HepG2 (cell line): ENCODE measurements at regions not wholly inside any gene's neighbourhood (a gene's known extent, or its start where the extent isn't known, plus 50 kb on each side); places are given as distances from the start of the nearest gene placed in this dataset.

ENCODE experiments used
- ATAC-seq: fragments of 200-7000 bp; cut with Tn5 transposase; 3 replicates; pipeline ENCODE4 v1.9.1; 2020; ENCODE audit warnings: mild to moderate bottlenecking, moderate library complexity
- BruUV-seq: library from RNA; stranded (reverse); fragments of 400-500 nt; replicated peaks from 2 replicates; lab custom pipeline; 2021; lab: Mats Ljungman, UMichigan
- CTCF ChIA-PET: fragments of 300-600 bp; formaldehyde crosslinking; extraction: SDS; loops from one replicate; lab custom pipeline; 2021; ENCODE audit warnings: low total read pairs, inconsistent platforms, low intra/inter-chr PET ratio; lab: Yijun Ruan, JAX
- POLR2A ChIA-PET: fragments of 350-600 bp; sonication (Branson Sonifier 250); formaldehyde crosslinking; loops from one replicate; lab custom pipeline; 2020; ENCODE audit warnings: antibody characterized with exemption, inconsistent platforms; lab: Yijun Ruan, JAX
- DNase-seq: peaks from one replicate; pipeline ENCODE4 v3.0.0-alpha.2; 2015; ENCODE audit warnings: low spot score
- FAIRE-seq: peaks from 3 replicates; lab custom pipeline; 2011; peaks lifted over from hg19 to GRCh38; lab: Jason Lieb, UNC
- H2AFZ ChIP-seq: one replicate; pipeline ENCODE4 v1.6.1; 2011; ENCODE audit warnings: low read length, inconsistent platforms
- H3K27ac ChIP-seq: fragments of 300-600 bp; 3 replicates; pipeline ENCODE4 v1.8.0; 2011; ENCODE audit warnings: mixed run types, mild to moderate bottlenecking, mixed read lengths, low read length, inconsistent platforms; ENCODE audit not compliant: insufficient read depth; ENCODE audit errors: extremely low read length
- H3K27me3 ChIP-seq, 2 experiments: fragments of 200-600 bp in 1 of 2; 2 replicates in 1 of 2; 3 replicates in 1 of 2; pipeline versions ENCODE4 v1.6.0 to v1.8.0; 2011; ENCODE audit warnings: low read length in 2 of 2, mild to moderate bottlenecking in 2 of 2, moderate library complexity in 2 of 2, inconsistent platforms in 1 of 2; ENCODE audit not compliant: insufficient read depth in 2 of 2, control insufficient read depth in 1 of 2
- H3K36me3 ChIP-seq, 2 experiments: fragments of 200-600 bp in 1 of 2; replicated peaks in 1 of 2; 2 replicates in 1 of 2; 3 replicates in 1 of 2; pipeline versions ENCODE4 v1.5.1 to v1.8.0; 2011; ENCODE audit warnings: low read length in 2 of 2, inconsistent platforms in 1 of 2; ENCODE audit not compliant: insufficient read depth in 2 of 2, control insufficient read depth in 1 of 2
- H3K4me1 ChIP-seq: 2 replicates; pipeline ENCODE4 v1.5.1; 2012; ENCODE audit warnings: low read length, inconsistent platforms; ENCODE audit not compliant: insufficient read depth
- H3K4me2 ChIP-seq: 2 replicates; pipeline ENCODE4 v1.6.0; 2011; ENCODE audit warnings: low read depth, low read length, inconsistent platforms
- H3K4me3 ChIP-seq, 3 experiments: fragments of 200-600 bp in 1 of 3; sonication (generic), shearing (Covaris generic) in 1 of 3; replicated peaks in 1 of 3; 2 replicates each; pipeline ENCODE4 v1.5.1; 2011 to 2016; ENCODE audit warnings: low read length in 3 of 3, inconsistent platforms in 2 of 3, low read depth in 2 of 3, mild to moderate bottlenecking in 2 of 3, control low read depth in 1 of 3, mixed read lengths in 1 of 3; ENCODE audit not compliant: insufficient read depth in 1 of 3
- H3K79me2 ChIP-seq: one replicate; pipeline ENCODE4 v1.6.1; 2011; ENCODE audit warnings: low read length, inconsistent platforms; ENCODE audit not compliant: insufficient read depth
- H3K9ac ChIP-seq: 2 replicates; pipeline ENCODE4 v1.6.0; 2011; ENCODE audit warnings: mild to moderate bottlenecking, low read depth, low read length, inconsistent platforms; ENCODE audit not compliant: insufficient read depth
- H3K9me3 ChIP-seq: 2 replicates; pipeline ENCODE4 v1.5.1; 2012; ENCODE audit warnings: mild to moderate bottlenecking, low read length
- H4K20me1 ChIP-seq: 2 replicates; pipeline ENCODE4 v1.6.0; 2011; ENCODE audit warnings: inconsistent platforms, mild to moderate bottlenecking, low read length, moderate library complexity; ENCODE audit not compliant: insufficient read depth
- CCAR2 ChIP-seq: fragments of 200-400 bp; formaldehyde crosslinking; optimal IDR thresholded peaks from 2 replicates; pipeline ENCODE3; 2018; ENCODE audit warnings: low read depth, mild to moderate bottlenecking, low read length, moderate library complexity
- GPN1 ChIP-seq: sonication (generic); formaldehyde crosslinking; IDR thresholded peaks from 2 replicates; pipeline ENCODE4 v1.5.1; 2020; ENCODE audit warnings: missing genetic modification reagents, borderline replicate concordance
- MAFK ChIP-seq, 2 experiments: IDR thresholded peaks in 1 of 2; conservative IDR thresholded peaks in 1 of 2; 2 replicates each; pipeline ENCODE4 v1.6.1; 2011; ENCODE audit warnings: improper control_type of control experiment in 2 of 2, low read length in 2 of 2
- SIX1 ChIP-seq: sonication (generic); formaldehyde crosslinking; IDR thresholded peaks from 2 replicates; pipeline ENCODE4 v1.4.0; 2020; ENCODE audit warnings: missing genetic modification reagents, borderline replicate concordance
- TAF1 ChIP-seq: sonication (generic); formaldehyde crosslinking; IDR thresholded peaks from 2 replicates; pipeline ENCODE4 v1.4.0; 2020; ENCODE audit warnings: missing genetic modification reagents
- TAF15 ChIP-seq: fragments of 200-400 bp; formaldehyde crosslinking; IDR thresholded peaks from one replicate; pipeline ENCODE4 v1.6.1; 2018; ENCODE audit warnings: mild to moderate bottlenecking, low read depth, low read length; ENCODE audit not compliant: poor library complexity, severe bottlenecking
- TMF1 ChIP-seq: sonication (generic); formaldehyde crosslinking; IDR thresholded peaks from 2 replicates; pipeline ENCODE4 v1.8.1; 2022; ENCODE audit warnings: low read depth, missing genetic modification reagents
- TOE1 ChIP-seq: sonication (generic); formaldehyde crosslinking; IDR thresholded peaks from 2 replicates; pipeline ENCODE4 v1.4.0; 2020; ENCODE audit warnings: mild to moderate bottlenecking, missing genetic modification reagents
- ZFX ChIP-seq: sonication (generic); formaldehyde crosslinking; IDR thresholded peaks from 2 replicates; pipeline ENCODE4 v1.4.0; 2020; ENCODE audit warnings: mild to moderate bottlenecking, low read depth, missing genetic modification reagents, moderate library complexity
- ZNF264 ChIP-seq: sonication (generic); formaldehyde crosslinking; IDR thresholded peaks from 2 replicates; pipeline ENCODE4 v1.4.0; 2020; ENCODE audit warnings: missing genetic modification reagents
- ZNF747 ChIP-seq: sonication (generic); formaldehyde crosslinking; IDR thresholded peaks from 2 replicates; pipeline ENCODE4 v1.8.1; 2023; ENCODE audit warnings: missing genetic modification reagents, mild to moderate bottlenecking, borderline replicate concordance
- ZNF766 ChIP-seq: sonication (generic); formaldehyde crosslinking; IDR thresholded peaks from 2 replicates; pipeline ENCODE4 v1.5.0; 2020; ENCODE audit warnings: missing genetic modification reagents, borderline replicate concordance
- WGBS: methylation state at CpG from one replicate; pipeline ENCODE4 v1.1.6; 2017; ENCODE audit warnings: low lambda C conversion rate; 5-methylcytosine and 5-hydroxymethylcytosine counted together
- in situ Hi-C: cut with HindIII; loops from 2 replicates; pipeline ENCODE4 v1.10.0; 2017; ENCODE audit warnings: low pct_unique_long_range_greater_than_20kb; ENCODE audit not compliant: extremely low pct_ligation_motif_present
- intact Hi-C: fragments of 100-400 bp; cut with micrococcal nuclease; formaldehyde crosslinking; loops from one replicate; pipeline ENCODE4 v1.10.0; 2022; ENCODE audit not compliant: unreplicated experiment
- TF ChIP-seq, protein P1 (sequence below): sonication (generic); formaldehyde crosslinking; IDR thresholded peaks from 2 replicates; pipeline ENCODE4 v1.8.1; 2022; ENCODE audit warnings: low read depth, mild to moderate bottlenecking, missing genetic modification reagents
- TF ChIP-seq, protein P2 (sequence below): sonication (generic); formaldehyde crosslinking; IDR thresholded peaks from 2 replicates; pipeline ENCODE4 v1.4.0; 2020; ENCODE audit warnings: missing genetic modification reagents
- TF ChIP-seq, protein P3 (sequence below): sonication (generic); formaldehyde crosslinking; conservative IDR thresholded peaks from 2 replicates; pipeline ENCODE4 v1.8.0; 2022; ENCODE audit warnings: mild to moderate bottlenecking, moderate library complexity, missing genetic modification reagents
- TF ChIP-seq, protein P4 (sequence below), 2 experiments: sonication (generic) in 1 of 2; formaldehyde crosslinking in 1 of 2; IDR thresholded peaks; 2 replicates each; pipeline versions ENCODE4 v1.5.1 to v1.6.1; 2011 to 2020; ENCODE audit warnings: borderline replicate concordance in 1 of 2, low read depth in 1 of 2, low read length in 1 of 2, mild to moderate bottlenecking in 1 of 2, missing genetic modification reagents in 1 of 2, moderate library complexity in 1 of 2

DNA sequence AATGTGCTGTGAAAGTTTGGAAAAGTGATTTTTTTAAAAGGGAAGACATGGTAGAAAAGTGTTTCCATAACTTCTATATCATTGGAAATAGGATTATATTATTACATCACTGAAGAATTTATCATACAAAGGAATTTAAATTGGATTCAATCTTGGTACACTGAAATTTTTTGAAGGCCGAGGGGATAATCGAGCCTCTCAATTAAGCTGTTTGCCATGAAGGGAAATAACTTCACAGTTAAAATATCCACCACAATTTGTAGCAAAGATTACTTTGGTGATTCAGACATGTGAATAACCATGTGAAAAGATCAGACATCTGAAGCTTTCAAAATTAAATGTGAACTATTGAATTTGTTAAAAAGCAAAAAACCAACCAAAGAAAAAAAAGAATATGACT lies 215.3 kb downstream of the KLF5 start (continued):
- TF ChIP-seq, protein P1, sequence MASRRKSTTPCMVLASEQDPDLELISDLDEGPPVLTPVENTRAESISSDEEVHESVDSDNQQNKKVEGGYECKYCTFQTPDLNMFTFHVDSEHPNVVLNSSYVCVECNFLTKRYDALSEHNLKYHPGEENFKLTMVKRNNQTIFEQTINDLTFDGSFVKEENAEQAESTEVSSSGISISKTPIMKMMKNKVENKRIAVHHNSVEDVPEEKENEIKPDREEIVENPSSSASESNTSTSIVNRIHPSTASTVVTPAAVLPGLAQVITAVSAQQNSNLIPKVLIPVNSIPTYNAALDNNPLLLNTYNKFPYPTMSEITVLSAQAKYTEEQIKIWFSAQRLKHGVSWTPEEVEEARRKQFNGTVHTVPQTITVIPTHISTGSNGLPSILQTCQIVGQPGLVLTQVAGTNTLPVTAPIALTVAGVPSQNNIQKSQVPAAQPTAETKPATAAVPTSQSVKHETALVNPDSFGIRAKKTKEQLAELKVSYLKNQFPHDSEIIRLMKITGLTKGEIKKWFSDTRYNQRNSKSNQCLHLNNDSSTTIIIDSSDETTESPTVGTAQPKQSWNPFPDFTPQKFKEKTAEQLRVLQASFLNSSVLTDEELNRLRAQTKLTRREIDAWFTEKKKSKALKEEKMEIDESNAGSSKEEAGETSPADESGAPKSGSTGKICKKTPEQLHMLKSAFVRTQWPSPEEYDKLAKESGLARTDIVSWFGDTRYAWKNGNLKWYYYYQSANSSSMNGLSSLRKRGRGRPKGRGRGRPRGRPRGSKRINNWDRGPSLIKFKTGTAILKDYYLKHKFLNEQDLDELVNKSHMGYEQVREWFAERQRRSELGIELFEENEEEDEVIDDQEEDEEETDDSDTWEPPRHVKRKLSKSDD (CRISPR knock-in tag): no peak
- TF ChIP-seq, protein P2, sequence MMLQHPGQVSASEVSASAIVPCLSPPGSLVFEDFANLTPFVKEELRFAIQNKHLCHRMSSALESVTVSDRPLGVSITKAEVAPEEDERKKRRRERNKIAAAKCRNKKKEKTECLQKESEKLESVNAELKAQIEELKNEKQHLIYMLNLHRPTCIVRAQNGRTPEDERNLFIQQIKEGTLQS (CRISPR knock-in tag): no peak

DNA sequence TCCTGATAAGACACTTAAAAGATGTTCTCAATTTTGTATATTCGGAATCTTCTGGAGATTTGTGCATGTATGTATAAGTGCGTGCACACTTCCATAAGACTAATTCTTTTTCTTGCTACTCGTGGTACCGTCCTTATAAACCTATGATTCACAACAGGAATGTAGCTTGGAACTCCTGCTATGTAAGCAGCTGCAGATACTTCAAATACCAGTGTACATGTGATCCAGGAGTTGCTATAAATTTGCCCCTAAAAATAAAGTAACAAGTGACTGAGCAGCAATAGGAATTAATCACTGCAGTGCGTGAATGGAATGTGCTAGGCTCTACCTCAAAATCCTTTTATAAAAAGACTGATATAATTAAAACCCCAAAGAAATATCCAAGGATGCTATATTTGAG lies 214.9 kb downstream of the KLF5 start:
- Histone ChIP-seq H3K4me3 (no peak overlapping the region), H4K20me1 (no peaks in the 10 kb centered on the region), H2AFZ (no peak overlapping the region), H3K9ac (no peak overlapping the region), H3K4me1 (no peaks in the 10 kb centered on the region), H3K36me3 (no peaks in the 10 kb centered on the region), H3K4me2 (no peak overlapping the region), H3K79me2 (no peaks in the 10 kb centered on the region), H3K9me3 (peaks cover 6% of the 10 kb centered on the region; the same call in 1 of the 2 replicates), H3K27ac (no peak overlapping the region), H3K27me3 (no peaks in the 10 kb centered on the region)
- CTCF ChIA-PET: no interaction called here
- no peak for FAIRE-seq
- BruUV-seq: no TSS peak
- WGBS: 25% methylated on average over 5 of the region's 5 CpGs
- ATAC-seq: no peak
- no peak for DNase-seq
- intact Hi-C loops (no loop called here), in situ Hi-C loops (no loop called here)
- POLR2A ChIA-PET: no interaction called here
- TF ChIP-seq, protein P3, sequence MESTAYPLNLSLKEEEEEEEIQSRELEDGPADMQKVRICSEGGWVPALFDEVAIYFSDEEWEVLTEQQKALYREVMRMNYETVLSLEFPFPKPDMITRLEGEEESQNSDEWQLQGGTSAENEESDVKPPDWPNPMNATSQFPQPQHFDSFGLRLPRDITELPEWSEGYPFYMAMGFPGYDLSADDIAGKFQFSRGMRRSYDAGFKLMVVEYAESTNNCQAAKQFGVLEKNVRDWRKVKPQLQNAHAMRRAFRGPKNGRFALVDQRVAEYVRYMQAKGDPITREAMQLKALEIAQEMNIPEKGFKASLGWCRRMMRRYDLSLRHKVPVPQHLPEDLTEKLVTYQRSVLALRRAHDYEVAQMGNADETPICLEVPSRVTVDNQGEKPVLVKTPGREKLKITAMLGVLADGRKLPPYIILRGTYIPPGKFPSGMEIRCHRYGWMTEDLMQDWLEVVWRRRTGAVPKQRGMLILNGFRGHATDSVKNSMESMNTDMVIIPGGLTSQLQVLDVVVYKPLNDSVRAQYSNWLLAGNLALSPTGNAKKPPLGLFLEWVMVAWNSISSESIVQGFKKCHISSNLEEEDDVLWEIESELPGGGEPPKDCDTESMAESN (CRISPR knock-in tag): no peak
- TF ChIP-seq CCAR2: no peak
- no peak for TF ChIP-seq TAF15
- TF ChIP-seq ZFX: no peak
- TF ChIP-seq ZNF747: no peak
- TF ChIP-seq MAFK (conservative IDR thresholded peaks at IDR 0.05 in 1 of 2, IDR thresholded peaks at IDR 0.05 in 1 of 2; ENCODE audit: low read length in 2 of 2): no peak
- TF ChIP-seq TMF1 (CRISPR knock-in tag): no peak
- no peak for TF ChIP-seq TAF1 (CRISPR knock-in tag)
- TF ChIP-seq, protein P4, sequence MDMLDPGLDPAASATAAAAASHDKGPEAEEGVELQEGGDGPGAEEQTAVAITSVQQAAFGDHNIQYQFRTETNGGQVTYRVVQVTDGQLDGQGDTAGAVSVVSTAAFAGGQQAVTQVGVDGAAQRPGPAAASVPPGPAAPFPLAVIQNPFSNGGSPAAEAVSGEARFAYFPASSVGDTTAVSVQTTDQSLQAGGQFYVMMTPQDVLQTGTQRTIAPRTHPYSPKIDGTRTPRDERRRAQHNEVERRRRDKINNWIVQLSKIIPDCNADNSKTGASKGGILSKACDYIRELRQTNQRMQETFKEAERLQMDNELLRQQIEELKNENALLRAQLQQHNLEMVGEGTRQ (IDR thresholded peaks at IDR 0.05; ENCODE audit: low read depth, low read length): no peak
- TF ChIP-seq, protein P4 (CRISPR knock-in tag; IDR thresholded peaks at IDR 0.05; ENCODE audit: borderline replicate concordance): no peak
- TF ChIP-seq ZNF766 (CRISPR knock-in tag): no peak
- TF ChIP-seq SIX1 (CRISPR knock-in tag): no peak
- no peak for TF ChIP-seq ZNF264 (CRISPR knock-in tag)
- no peak for TF ChIP-seq GPN1 (CRISPR knock-in tag)
- no peak for TF ChIP-seq TOE1 (CRISPR knock-in tag)
